OCI-LY3 (cell line): ENCODE measurements at regions not wholly inside any gene's neighbourhood (a gene's known extent, or its start where the extent isn't known, plus 50 kb on each side); places are given as distances from the start of the nearest gene placed in this dataset.

Experiments
- EZH2phosphoT487 ChIP-seq: fragments of 200-600 bp; shearing (Covaris generic); IDR thresholded peaks from 2 replicates; pipeline ENCODE4 v1.6.1; 2018; ENCODE audit warnings: antibody characterized with exemption, mixed run types, low read depth
- TF ChIP-seq, protein P1 (sequence below): fragments of 200-600, 300-600 bp; sonication (generic); IDR thresholded peaks from 2 replicates; pipeline ENCODE4 v1.5.1; 2014; ENCODE audit warnings: antibody characterized with exemption, low read length, low read depth

DNA sequence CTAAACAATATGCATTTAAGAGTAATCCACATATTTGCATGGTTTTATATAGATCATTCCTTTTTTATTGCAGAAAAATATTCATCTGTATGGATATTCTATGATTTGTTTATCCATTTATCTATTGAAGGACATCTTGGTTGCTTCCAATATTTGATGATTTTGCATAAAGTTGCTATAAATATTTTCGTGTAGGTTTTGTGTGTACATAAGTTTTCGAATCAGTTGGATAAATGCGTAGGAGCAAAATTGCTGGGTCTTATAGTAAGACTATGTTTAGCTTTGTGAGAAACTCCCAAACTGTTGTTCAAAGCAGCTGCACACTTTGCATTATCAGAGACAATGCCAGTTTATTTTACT is 971.2 kb downstream of the DIPK2A start:
- TF ChIP-seq, protein P1, sequence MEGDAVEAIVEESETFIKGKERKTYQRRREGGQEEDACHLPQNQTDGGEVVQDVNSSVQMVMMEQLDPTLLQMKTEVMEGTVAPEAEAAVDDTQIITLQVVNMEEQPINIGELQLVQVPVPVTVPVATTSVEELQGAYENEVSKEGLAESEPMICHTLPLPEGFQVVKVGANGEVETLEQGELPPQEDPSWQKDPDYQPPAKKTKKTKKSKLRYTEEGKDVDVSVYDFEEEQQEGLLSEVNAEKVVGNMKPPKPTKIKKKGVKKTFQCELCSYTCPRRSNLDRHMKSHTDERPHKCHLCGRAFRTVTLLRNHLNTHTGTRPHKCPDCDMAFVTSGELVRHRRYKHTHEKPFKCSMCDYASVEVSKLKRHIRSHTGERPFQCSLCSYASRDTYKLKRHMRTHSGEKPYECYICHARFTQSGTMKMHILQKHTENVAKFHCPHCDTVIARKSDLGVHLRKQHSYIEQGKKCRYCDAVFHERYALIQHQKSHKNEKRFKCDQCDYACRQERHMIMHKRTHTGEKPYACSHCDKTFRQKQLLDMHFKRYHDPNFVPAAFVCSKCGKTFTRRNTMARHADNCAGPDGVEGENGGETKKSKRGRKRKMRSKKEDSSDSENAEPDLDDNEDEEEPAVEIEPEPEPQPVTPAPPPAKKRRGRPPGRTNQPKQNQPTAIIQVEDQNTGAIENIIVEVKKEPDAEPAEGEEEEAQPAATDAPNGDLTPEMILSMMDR, result no peak
- no peak for TF ChIP-seq EZH2phosphoT487
